GM12873 (cell line): ENCODE measurements at regions not wholly inside any gene's neighbourhood (a gene's known extent, or its start where the extent isn't known, plus 50 kb on each side); places are given as distances from the start of the nearest gene placed in this dataset.

Experiments used
- TF ChIP-seq, protein P1 (sequence below): IDR thresholded peaks from 2 replicates; pipeline ENCODE4 v1.5.1; 2012; ENCODE audit warnings: low read depth, mild to moderate bottlenecking, moderate library complexity, low read length, control low read depth; ENCODE audit not compliant: insufficient read depth; ENCODE audit errors: missing control alignments

DNA sequence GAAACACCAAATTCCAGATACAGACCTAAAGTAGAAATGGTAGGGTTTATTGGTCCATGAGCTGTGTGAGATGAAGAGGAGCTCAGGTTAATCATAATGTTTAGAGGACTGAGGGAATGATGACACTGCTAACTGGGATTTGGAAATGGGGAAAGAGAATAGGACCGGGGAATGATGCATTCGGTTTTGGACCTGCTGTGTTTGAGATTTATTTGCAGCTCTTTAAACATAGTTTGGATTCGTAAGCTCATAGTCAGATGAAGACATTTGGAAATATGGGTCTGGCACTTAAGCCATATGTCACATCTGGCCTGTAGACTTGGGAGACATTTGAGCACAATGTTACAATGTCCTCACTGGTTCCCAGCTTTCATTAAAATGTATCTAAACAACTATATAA lies 127.9 kb upstream of the DUSP10 start:
- TF ChIP-seq, protein P1, sequence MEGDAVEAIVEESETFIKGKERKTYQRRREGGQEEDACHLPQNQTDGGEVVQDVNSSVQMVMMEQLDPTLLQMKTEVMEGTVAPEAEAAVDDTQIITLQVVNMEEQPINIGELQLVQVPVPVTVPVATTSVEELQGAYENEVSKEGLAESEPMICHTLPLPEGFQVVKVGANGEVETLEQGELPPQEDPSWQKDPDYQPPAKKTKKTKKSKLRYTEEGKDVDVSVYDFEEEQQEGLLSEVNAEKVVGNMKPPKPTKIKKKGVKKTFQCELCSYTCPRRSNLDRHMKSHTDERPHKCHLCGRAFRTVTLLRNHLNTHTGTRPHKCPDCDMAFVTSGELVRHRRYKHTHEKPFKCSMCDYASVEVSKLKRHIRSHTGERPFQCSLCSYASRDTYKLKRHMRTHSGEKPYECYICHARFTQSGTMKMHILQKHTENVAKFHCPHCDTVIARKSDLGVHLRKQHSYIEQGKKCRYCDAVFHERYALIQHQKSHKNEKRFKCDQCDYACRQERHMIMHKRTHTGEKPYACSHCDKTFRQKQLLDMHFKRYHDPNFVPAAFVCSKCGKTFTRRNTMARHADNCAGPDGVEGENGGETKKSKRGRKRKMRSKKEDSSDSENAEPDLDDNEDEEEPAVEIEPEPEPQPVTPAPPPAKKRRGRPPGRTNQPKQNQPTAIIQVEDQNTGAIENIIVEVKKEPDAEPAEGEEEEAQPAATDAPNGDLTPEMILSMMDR = no peak

DNA sequence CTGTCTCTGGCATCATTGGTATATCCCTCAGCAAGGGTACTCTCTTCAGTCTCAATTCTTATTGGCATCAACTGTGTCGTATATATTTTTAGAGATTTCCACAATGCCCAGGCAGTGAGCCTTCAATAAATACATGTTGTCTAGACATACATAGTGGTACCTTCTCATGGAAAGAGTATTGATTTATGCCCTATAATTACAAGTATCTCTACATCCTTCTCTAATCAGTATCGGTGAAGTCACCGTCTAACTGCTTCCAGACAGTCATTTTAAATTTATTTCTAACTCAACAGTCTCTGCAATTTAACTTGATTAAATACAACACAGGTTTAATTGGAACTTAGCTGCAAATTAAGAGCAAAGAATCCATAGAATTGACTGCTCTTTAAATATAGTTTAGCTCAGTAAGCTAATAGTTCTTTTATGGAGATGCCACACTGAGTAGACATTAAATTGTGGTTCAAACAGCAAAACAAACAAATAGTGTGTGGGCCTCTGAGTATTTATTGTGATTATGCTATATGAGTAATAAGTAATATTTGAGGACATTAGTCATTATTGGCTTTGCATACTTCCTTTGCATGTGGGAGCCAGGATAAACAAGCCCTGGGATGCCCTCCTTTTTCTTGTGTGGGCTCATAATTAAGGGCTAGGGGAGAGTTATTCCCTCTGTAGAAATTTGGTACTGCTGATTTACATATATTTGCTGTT lies 126.9 kb upstream of the DUSP10 start:
- TF ChIP-seq, protein P1 = no peak

DNA sequence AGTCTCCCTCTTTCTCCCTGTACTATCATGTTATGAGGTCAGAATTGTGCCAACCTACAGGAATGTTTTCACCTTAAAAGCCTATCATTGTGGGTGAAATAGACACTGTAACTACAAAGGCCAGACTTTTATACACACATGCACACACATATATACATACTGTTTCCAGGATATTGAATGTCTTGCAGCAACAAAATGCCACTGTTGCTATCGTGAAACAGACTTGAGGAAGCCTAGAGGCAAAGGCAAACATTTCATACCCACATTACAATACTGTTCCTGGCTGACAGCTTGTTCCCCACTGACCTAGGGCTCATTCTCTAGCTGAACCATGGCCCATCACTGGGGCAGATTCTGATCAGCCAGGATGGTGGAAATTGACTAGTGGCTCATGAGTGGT lies 125.1 kb upstream of the DUSP10 start:
- TF ChIP-seq, protein P1 = no peak

DNA sequence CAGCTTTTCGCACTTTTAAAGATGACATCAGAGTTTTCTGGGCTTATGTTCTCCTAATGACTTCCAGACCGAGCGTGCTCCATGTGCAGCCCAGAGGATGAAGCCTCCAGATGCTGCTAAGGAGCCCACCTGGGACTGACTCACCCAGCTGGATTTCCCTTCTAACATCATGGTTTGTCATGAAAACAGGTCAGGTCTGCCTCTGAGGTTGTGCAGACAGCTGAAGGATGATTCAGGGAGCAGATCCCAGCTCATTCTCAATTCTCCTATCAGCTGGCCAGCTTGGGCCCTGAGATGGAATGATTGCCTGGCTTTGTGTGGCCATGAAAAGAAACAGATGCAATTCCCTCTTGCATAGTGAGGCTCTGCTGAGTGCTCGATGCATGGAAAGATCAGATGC lies 123.9 kb upstream of the DUSP10 start:
- TF ChIP-seq, protein P1 = no peak

DNA sequence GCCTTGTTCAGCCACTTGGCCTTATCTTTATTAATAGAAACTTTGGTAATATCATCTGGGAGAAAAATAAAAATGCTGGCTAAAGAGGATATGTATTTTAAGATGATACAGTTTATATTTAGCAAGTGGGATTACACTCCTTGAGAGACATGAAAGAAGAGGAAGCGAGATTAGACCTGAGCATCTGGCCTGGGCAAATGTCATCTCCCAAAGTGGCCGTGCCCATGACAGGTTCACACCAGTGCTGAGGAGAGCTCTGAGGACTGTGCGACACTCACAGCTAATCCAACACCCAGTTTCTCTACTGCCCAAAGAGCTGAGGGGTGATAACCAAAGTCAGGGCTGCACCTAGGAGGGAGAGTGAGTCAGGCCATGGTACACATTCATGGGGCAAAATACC lies 121.7 kb upstream of the DUSP10 start:
- TF ChIP-seq, protein P1 = no peak

DNA sequence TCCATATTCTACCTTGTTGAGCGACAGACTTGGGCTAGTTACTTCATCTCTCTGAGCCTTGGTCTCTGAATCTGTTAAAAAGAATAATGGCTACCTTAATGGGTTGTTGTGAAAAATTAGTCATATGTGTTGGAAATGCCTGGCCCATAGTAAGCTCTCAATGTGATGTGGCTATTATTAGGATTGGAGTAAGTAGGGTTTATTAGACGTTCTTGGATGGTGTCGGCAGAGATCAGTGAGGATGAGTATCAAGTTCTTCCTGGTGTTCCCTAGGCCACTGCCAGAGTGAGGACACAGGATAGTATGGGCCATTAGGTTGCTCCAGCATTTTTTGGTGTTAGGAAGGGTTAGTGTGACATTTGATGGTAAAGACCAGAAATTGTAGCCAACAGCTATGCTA lies 121.1 kb upstream of the DUSP10 start:
- TF ChIP-seq, protein P1 = no peak

DNA sequence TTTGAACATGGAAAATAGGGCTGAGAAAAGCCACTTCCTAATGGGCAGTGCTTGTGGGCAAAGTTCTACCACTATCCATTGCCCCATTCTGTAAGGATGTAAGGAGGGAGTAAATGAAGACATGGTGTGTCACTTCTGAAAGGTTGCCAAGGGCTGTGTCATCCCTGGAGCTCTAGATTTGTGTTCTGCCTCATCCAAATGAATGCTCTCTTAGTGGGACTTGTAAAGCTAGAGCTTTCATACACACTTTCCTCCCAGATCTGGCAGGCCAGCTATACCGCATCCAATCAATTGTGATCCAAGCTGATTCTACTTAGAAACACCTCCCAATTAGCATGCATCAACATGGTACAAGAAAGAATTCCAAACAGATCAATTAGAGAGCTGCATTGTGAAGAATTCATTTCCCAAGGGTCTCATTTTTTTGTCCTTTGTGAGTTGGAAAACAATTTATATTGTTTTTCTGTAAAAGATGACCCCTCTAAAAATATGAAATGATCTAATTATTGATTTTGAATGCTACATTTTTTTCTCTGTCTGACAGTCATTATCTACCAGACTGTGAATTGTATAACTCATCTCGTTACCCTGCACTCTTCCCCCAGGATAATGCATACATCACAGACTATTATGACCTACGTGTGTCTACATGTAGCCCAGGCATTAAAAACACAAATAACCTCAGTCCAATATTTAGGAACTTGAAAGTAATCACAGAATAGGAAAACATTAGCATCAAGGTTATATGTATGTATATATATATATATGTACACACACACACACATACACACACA lies 117.1 kb upstream of the DUSP10 start:
- TF ChIP-seq, protein P1 = no peak
